Body of pancreas (tissue), 4 donors: ENCODE measurements at regions not wholly inside any gene's neighbourhood (a gene's known extent, or its start where the extent isn't known, plus 50 kb on each side); places are given as distances from the start of the nearest gene placed in this dataset.
"Not testable (repeated sequence)": the region's sequence is repeated elsewhere in the genome, so short reads cannot be mapped to it uniquely, and the experiment has no call there.

Experiments used
- ATAC-seq: fragments of 150-250 bp; one replicate; pipeline ENCODE4 v1.9.1; 2016
- DNase-seq, 4 donors: peaks; one replicate each; pipeline ENCODE4 v3.0.0-alpha.2; 2019
- H3K27ac ChIP-seq, 4 donors: fragments of 200-600 bp; sonication (generic); 1 replicate in 3 of 4; 2 replicates in 1 of 4; pipeline versions ENCODE4 v1.5.1 to v1.6.1; 2016 to 2019; ENCODE audit warnings: mild to moderate bottlenecking in 1 of 4, mixed read lengths in 1 of 4, moderate library complexity in 1 of 4
- H3K27me3 ChIP-seq, 2 donors: fragments of 200-600 bp; sonication (generic); one replicate each; pipeline ENCODE4 v1.6.0; 2016; ENCODE audit warnings: mild to moderate bottlenecking in 1 of 2
- H3K36me3 ChIP-seq, 2 donors: fragments of 200-600 bp; sonication (generic); replicated peaks in 1 of 2; 2 replicates each; pipeline ENCODE4 v1.5.1; 2016; ENCODE audit warnings: low read depth in 2 of 2; ENCODE audit not compliant: insufficient read depth in 1 of 2
- H3K4me1 ChIP-seq: fragments of 200-600 bp; sonication (generic); one replicate; pipeline ENCODE4 v1.6.0; 2016
- H3K4me3 ChIP-seq, 2 donors: fragments of 200-600 bp; sonication (generic); 1 replicate in 1 of 2; 2 replicates in 1 of 2; pipeline ENCODE4 v1.5.1; 2016 to 2019
- H3K9me3 ChIP-seq, 3 donors: fragments of 200-600 bp; sonication (generic); 1 replicate in 2 of 3; 2 replicates in 1 of 3; pipeline ENCODE4 v1.5.1; 2016
- POLR2A ChIP-seq, 3 donors: fragments of 450-650 bp; IDR thresholded peaks; one replicate each; pipeline ENCODE4 v1.6.1; 2016; ENCODE audit warnings: antibody characterized with exemption in 3 of 3, mild to moderate bottlenecking in 2 of 3
- WGBS, 2 donors: methylation state at CpG; one replicate each; pipeline ENCODE4 v1.1.5; 2017; 5-methylcytosine and 5-hydroxymethylcytosine counted together
- intact Hi-C: fragments of 100-400 bp; cut with DNase I; formaldehyde crosslinking; loops from one replicate; pipeline ENCODE4 v1.15.1; 2023
- TF ChIP-seq, protein P1 (sequence below), 7 experiments: fragments of 450-650 bp in 4 of 7; fragments of 200-600 bp in 3 of 7; sonication (generic) in 3 of 7; IDR thresholded peaks; one replicate each; pipeline ENCODE4 v1.5.1; 2016 to 2019; ENCODE audit warnings: antibody characterized with exemption in 7 of 7

DNA sequence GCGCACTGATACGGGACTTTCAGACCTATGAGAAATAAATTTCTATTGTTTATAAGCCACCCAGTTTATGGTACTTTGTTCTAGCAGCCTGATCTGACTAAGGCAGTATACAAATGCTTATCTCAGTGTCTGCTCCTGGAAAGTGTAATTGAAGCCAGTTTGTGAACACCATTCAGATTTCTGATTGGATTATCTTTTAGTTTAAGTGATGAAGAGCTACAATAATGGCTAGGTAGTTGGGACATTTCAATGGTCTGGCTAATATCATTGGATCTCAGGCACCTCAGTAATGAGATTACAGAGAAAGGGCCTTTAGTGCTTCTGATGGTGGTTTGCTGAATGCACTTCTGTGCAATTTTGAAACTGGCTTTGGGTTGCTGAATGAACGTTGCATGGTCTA is 133.5 kb downstream of the PSAT1 start:
- no peak overlapping the region for H3K4me3 ChIP-seq
- H3K4me1 ChIP-seq, result no peaks in the 10 kb centered on the region
- no peak for ATAC-seq
- H3K36me3 ChIP-seq, result no peaks in the 10 kb centered on the region
- no peaks in the 10 kb centered on the region for H3K27me3 ChIP-seq
- 81 to 88% methylated on average over 3 of the region's 3 CpGs for WGBS, 2 donors
- H3K9me3 ChIP-seq, result no peaks in the 10 kb centered on the region
- TF ChIP-seq POLR2A (IDR thresholded peaks at IDR 0.05), result no peak
- TF ChIP-seq, protein P1, sequence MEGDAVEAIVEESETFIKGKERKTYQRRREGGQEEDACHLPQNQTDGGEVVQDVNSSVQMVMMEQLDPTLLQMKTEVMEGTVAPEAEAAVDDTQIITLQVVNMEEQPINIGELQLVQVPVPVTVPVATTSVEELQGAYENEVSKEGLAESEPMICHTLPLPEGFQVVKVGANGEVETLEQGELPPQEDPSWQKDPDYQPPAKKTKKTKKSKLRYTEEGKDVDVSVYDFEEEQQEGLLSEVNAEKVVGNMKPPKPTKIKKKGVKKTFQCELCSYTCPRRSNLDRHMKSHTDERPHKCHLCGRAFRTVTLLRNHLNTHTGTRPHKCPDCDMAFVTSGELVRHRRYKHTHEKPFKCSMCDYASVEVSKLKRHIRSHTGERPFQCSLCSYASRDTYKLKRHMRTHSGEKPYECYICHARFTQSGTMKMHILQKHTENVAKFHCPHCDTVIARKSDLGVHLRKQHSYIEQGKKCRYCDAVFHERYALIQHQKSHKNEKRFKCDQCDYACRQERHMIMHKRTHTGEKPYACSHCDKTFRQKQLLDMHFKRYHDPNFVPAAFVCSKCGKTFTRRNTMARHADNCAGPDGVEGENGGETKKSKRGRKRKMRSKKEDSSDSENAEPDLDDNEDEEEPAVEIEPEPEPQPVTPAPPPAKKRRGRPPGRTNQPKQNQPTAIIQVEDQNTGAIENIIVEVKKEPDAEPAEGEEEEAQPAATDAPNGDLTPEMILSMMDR (IDR thresholded peaks at IDR 0.05), result no peak
- no peak for DNase-seq
- no peak overlapping the region for H3K27ac ChIP-seq
- intact Hi-C loops, result no loop called here

DNA sequence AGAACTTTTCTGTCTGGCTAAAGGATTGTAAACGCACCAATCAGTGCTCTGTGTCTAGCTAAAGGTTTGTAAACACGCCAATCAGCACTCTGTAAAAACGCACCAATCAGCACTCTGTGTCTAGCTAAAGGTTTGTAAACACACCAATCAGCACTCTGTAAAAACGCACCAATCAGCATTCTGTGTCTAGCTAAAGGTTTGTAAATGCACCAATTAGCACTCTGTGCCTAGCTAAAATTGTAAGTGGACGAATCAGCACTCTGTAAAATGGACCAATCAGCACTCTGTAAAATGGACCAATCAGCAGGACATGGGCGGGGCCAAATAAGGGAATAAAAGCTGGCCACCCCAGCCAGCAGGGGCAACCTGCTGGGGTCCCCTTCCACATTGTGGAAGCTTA is 134.1 kb downstream of the PSAT1 start:
- H3K9me3 ChIP-seq, H3K4me3 ChIP-seq, H3K36me3 ChIP-seq, H3K27ac ChIP-seq, DNase-seq, H3K27me3 ChIP-seq, H3K4me1 ChIP-seq, ATAC-seq, intact Hi-C loops: not testable (repeated sequence)
- 81 to 87% methylated on average over 6 of the region's 6 CpGs for WGBS, 2 donors

DNA sequence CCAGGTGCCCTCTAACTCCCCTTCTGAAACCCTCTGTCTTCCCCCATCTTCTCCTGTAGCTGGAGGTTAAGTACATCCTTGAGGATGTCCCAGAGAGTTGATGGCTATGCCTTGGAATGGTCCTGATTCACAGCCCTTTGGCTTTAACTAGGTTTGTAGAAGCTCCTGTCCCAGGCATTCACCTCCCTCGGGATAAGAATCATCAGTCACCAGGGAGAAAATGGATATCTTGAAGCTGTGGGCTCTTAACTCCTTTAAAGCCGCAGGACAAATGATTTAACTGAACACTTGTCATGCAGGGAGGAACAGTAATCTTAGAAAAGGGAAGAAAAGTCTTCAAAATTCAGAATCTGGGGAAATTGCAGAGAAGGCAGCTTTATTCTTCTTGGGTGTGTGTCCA is 139.9 kb downstream of the PSAT1 start:
- Histone ChIP-seq H3K9me3 (no peaks in the 10 kb centered on the region), H3K36me3 (no peaks in the 10 kb centered on the region), H3K4me1 (no peaks in the 10 kb centered on the region), H3K27ac (no peak overlapping the region), H3K27me3 (no peaks in the 10 kb centered on the region), H3K4me3 (no peak overlapping the region)
- ATAC-seq (no peak), DNase-seq (no peak)
- 68 to 69% methylated on average over 2 of the region's 2 CpGs for WGBS, 2 donors
- intact Hi-C loops, result no loop called here
- no peak for TF ChIP-seq POLR2A (IDR thresholded peaks at IDR 0.05)
- TF ChIP-seq, protein P1 (IDR thresholded peaks at IDR 0.05), result no peak

DNA sequence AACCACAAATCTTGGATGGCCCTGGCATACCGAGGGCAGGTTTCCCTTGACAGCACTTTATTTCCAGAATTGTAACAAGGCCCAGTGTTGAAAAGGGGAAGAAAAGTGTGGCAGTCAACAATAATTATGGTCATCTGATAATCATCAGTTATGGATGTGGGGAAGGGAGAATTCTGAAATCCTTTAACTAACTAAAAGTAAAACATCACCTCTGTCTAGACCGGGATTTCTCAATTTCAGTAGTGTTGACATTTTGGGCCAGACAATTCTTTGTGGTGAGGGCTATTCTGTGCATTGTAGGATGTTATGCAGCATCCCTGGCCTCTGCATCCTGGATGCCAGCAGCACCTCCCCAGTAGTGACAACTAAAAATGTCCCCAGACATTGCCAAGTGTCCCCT is 140.4 kb downstream of the PSAT1 start:
- WGBS, 2 donors, result 59 to 71% methylated on average over 2 of the region's 2 CpGs
- intact Hi-C loops, result no loop called here
- ATAC-seq, result no peak
- no peaks in the 10 kb centered on the region for H3K27me3 ChIP-seq
- H3K4me3 ChIP-seq, result no peak overlapping the region
- TF ChIP-seq POLR2A (IDR thresholded peaks at IDR 0.05), result no peak
- TF ChIP-seq, protein P1 (IDR thresholded peaks at IDR 0.05), result no peak
- H3K4me1 ChIP-seq, result no peaks in the 10 kb centered on the region
- H3K36me3 ChIP-seq, result no peaks in the 10 kb centered on the region
- H3K27ac ChIP-seq, result no peak overlapping the region
- no peak for DNase-seq
- H3K9me3 ChIP-seq, result no peaks in the 10 kb centered on the region

DNA sequence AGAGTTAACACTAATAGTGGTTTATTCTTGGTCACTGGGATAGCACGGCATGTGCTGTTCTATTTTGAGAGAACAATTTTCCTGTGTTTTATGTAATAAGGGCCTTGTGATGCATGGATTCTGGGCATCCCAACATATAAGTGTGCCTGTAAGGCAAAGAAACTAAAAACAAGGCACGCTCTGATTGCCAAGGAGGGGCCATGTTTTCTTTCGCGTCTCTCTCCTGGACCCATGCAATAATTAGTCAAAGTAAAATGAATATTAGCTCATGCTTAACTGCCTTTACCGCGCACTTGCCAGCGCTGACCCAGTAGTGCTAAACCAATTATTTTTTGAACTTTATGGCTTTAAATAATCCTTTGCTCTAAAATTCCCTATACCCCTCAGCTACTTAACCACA is 140.9 kb downstream of the PSAT1 start:
- TF ChIP-seq POLR2A (IDR thresholded peaks at IDR 0.05), result no peak
- TF ChIP-seq, protein P1 (IDR thresholded peaks at IDR 0.05), result no peak
- Histone ChIP-seq H3K27ac (no peak overlapping the region), H3K4me3 (no peak overlapping the region), H3K27me3 (no peaks in the 10 kb centered on the region), H3K4me1 (no peaks in the 10 kb centered on the region), H3K36me3 (no peaks in the 10 kb centered on the region), H3K9me3 (no peaks in the 10 kb centered on the region)
- ATAC-seq, result no peak
- 82 to 85% methylated on average over 7 of the region's 7 CpGs for WGBS, 2 donors
- DNase-seq, result no peak
- intact Hi-C loops, result no loop called here
